IMR-90 (cell line): ENCODE measurements at regions not wholly inside any gene's neighbourhood (a gene's known extent, or its start where the extent isn't known, plus 50 kb on each side); places are given as distances from the start of the nearest gene placed in this dataset.

Experiments used
- BHLHE40 ChIP-seq: fragments of 150-350 bp; IDR thresholded peaks from 2 replicates; pipeline ENCODE4 v1.6.1; 2016; ENCODE audit warnings: mild to moderate bottlenecking, low read depth, low read length
- CHD1 ChIP-seq: IDR thresholded peaks from 2 replicates; pipeline ENCODE4 v1.6.1; 2012; ENCODE audit warnings: low read depth, low read length, improper control_type of control experiment
- CTCF ChIP-seq: conservative IDR thresholded peaks from 2 replicates; pipeline ENCODE4 v1.5.1; 2012; ENCODE audit warnings: mild to moderate bottlenecking, low read depth, low read length, improper control_type of control experiment
- ELK1 ChIP-seq: fragments of 150-350 bp; IDR thresholded peaks from 2 replicates; pipeline ENCODE4 v1.6.1; 2016; ENCODE audit warnings: low read depth, mild to moderate bottlenecking, low read length, moderate library complexity, borderline replicate concordance
- MAZ ChIP-seq: IDR thresholded peaks from 2 replicates; pipeline ENCODE4 v1.6.1; 2012; ENCODE audit warnings: low read depth, mild to moderate bottlenecking, low read length, improper control_type of control experiment, moderate library complexity, borderline replicate concordance
- MXI1 ChIP-seq: IDR thresholded peaks from 2 replicates; pipeline ENCODE4 v1.6.1; 2012; ENCODE audit warnings: low read depth, mild to moderate bottlenecking, low read length, moderate library complexity, borderline replicate concordance
- POLR2A ChIP-seq: IDR thresholded peaks from 2 replicates; pipeline ENCODE4 v1.6.1; 2012; ENCODE audit warnings: mild to moderate bottlenecking, low read depth, low read length
- RAD21 ChIP-seq: IDR thresholded peaks from 2 replicates; pipeline ENCODE4 v1.6.1; 2012; ENCODE audit warnings: low read length, improper control_type of control experiment
- SMC3 ChIP-seq: fragments of 150-350 bp; IDR thresholded peaks from 2 replicates; pipeline ENCODE4 v1.6.1; 2016; ENCODE audit warnings: low read depth, mild to moderate bottlenecking, antibody characterized with exemption, low read length, moderate library complexity

GRCh38 chr12:45605624-45606023 lies 123.9 kb upstream of the ARID2 start:
- no peak for TF ChIP-seq POLR2A
- TF ChIP-seq MXI1: no peak
- TF ChIP-seq CTCF: no peak
- no peak for TF ChIP-seq BHLHE40
- TF ChIP-seq SMC3: no peak
- TF ChIP-seq RAD21: no peak
- no peak for TF ChIP-seq MAZ
- TF ChIP-seq CHD1: no peak
- no peak for TF ChIP-seq ELK1
